GM19043 (cell line): ENCODE measurements at regions not wholly inside any gene's neighbourhood (a gene's known extent, or its start where the extent isn't known, plus 50 kb on each side); places are given as distances from the start of the nearest gene placed in this dataset.

ENCODE experiments used
- ATAC-seq: cut with Tn5 transposase; IDR thresholded peaks from one replicate; pipeline ENCODE4 v1.9.1; 2021; ENCODE audit warnings: low read depth; ENCODE audit not compliant: unreplicated experiment

DNA sequence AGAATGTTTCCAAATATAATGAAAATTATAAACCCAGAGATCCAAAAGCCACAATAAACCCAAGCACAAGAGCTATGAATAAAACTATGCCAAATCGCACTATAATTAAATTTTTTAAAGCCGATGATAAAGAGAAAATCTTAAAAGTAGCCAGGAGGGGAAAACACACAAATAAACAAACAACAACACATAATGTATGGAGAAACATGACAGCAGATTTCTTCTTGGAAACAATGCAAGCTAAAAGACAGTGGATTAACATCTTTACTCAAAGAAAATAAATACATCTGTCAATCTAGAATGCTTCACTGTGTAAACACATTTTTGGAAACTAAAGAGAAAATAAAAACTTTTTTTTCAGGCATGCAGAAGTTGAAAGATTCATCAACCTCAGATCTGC lies 53.0 kb upstream of the SMOX start:
- no peak for ATAC-seq

DNA sequence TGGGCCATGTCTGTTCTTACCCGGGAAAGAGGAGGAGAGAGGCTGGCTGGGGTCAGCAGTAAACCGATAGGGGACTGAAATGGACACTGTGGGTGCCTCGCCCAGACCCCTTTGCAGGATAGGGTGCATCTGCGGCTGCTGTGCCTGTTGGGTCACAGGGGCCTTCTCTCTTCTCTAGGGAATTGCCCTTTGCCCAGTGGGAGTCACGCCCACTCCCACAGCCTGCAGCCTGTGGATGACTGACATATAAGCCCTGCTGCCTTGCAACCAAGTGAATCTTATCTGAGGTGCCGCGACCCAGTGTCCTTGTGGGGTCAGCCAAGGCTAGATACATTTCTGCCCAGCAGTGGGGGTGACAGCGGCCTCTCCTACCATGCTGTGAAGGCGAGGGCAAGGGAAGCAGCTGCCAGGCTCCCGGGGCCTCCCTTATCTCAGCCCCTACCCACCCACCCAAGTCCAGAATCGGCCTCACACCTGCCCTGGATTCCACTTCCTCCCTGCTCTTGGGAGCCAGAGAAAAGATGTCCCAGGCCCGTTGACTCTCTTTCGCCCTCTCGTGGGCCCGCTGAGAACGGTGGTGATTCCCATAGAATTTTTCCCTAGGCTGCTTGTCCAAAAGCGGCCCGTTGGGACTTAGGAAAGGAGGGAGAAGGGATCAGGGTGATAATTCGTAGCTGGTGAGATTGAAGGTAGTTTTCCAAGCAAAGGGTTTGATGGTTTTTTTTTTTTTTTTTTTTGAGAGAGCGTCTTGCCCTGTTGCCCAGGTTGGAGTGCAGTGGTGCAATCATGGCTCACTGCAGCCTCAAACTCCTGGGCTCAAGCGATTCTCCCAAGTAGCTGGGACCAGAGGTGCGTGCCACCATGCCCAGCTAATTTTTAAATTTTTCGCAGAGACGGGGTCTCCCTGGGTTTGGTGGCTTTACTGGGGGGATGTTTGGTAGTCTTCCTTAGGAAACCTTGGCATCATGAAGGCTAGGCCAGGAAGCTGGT lies 56.8 kb upstream of the SMOX start:
- ATAC-seq: no peak

DNA sequence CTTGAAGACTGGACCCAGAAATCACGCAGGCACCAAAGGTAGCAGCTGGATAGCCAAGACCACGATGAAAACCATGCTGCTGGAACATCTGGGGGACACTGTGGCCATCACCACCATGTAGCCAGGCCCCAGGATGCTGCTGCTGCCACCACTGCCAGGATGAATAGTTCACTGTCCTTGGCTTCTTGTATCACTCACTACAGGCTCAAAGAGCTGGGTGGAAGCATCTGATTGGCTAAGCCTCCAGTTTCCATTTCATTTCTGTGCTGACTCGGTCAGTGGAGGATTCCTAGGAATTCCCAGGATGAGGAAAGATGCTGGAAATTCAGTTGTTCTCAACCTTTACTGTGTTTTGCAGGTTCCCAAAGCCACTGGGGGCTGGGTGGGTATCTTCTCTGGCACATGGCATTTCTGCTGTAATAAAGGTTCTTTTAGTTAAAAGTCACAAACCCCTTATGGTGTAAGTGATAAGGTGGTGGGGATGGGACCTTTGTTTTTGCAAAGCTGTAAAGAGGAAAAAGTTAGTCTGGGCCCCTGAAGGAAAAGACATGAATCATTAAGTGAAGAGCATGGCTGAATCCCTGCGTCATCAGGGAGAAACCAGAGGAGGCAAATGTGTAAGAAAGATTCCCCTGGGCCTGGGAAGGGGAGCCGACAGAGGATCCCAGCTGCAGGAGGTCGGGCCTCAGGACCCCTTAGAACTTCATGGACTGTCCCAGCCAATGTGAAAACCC lies 57.7 kb upstream of the SMOX start:
- ATAC-seq: no peak

DNA sequence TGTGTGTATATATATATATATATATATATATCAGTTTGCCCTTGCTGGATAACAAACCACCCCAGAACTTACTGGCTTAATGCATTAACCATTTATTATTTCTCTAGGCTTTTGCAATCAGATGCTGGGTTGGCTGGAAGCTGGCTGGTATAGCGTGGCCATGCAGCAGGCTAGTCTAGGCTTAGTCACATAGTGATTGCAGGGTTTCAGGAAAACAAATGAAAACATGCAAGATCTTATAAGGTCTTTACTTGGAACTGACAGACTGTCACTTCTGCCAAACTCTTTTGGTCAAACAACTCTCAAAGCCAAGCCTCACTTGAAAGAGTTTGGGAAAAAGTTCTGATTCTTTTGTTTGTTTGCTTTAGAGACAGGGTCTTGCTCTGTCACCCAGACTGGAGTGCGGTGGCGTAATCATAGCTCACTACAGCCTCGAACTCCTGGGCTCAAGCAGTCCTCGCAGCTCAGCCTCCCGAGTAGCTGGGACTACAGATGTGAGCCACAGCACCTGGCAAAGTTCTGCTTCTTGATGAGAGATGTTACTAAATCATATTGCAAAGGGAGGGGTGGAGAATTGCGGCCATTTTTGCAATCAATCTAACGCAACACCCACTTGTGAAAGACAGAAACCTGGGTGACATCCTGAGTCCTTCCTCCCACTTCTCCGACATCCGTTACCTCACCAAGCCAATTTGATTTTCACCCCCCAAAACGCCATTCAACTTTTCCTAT lies 58.7 kb upstream of the SMOX start:
- ATAC-seq: no peak

DNA sequence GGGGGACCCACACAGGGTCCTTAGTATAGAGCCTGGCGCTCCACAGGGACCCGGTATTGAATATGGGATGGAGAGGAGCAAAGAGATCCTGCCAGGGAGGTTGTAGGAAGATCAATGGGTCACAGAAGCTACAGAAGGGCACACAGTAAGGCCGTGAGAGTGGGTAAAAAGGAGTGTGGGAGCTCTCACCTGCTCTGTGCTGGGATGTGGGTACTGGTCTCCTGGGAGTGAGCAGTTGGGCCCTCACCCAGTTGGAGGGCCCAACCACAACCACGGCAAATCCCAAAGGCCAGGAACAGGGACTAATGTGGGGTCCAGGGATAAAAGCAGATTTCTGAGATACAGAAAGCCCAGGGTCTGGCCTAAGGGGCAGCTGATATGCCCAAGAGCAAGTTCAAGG lies 59.9 kb upstream of the SMOX start:
- ATAC-seq: no peak

DNA sequence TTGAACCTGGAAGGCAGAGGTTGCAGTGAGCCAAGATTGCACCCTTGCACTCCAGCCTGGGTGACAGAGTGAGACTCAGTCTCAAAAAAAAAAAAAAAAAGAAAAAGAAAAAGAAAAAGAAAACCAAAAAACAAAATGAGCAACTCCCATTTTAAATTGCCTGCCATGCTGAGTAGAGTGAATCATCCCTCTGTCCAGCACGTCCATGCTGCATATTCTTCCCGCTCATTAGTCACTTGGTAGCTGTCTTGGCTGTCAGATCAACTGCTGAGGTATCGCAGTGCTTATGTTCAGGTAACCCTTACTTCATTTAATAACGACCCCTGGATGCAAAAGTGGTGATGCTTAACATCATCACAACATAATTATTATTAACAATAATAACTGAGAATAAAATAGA lies 60.7 kb upstream of the SMOX start:
- ATAC-seq: no peak

DNA sequence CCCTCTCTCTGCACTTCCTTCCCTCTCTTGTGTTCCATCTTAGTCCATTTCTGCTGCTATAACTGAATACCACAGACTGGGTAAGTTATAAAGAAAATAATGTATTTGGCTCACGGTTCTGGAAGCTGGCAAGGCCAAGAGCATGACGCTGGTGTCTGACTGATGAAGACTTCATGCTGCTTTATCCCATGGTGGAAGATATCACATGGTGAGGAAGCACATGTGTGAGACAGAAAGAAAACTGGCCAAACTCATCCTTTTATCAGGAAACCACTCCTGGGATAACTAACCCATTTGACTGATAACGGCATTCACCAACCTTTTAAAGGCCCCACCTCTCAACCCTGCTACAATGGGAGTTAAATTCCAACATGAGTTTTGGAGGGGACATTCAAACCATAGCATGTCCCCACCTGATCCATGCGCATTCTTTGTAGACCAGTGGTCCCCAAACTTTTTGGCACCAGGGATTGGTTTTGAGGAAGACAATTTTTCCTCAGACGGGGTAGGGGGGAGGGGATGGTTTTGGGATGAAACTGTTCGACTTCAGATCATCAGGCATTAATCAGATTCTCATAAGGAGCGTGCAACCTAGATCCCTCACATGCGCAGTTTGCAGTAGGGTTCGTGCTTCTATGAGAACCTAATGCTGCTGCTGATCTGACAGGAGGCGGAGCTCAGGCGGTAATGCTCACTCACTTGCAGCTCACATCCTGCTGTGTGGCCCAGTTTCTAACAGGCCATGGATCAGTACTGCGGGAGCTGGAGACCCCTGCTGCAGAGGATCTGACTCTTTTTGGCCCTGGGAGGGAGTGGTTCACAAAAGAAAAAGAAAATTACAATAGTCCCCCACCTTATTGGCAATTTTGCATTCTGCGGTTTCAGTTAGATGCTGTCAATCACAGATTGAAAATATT lies 61.6 kb upstream of the SMOX start:
- no peak for ATAC-seq

DNA sequence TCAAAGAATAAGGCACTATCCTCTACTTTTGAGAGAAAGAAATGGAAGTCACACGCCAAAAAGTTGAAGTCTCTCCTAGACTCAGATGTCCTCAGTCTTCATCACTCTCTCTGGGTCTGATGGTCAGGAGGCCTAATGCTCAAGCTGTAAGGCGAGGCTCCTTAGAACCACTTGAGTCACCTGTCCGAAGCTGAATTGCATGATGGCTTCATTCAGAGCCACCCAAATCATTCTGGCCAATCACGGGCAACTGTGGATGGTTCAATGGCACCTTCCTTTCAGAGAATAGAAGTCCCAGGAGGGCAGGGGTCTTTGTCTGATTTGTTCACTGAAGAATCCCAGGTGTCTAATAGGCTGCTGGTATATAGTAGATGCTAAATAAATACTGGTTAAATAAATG lies 63.9 kb upstream of the SMOX start:
- ATAC-seq: no peak

DNA sequence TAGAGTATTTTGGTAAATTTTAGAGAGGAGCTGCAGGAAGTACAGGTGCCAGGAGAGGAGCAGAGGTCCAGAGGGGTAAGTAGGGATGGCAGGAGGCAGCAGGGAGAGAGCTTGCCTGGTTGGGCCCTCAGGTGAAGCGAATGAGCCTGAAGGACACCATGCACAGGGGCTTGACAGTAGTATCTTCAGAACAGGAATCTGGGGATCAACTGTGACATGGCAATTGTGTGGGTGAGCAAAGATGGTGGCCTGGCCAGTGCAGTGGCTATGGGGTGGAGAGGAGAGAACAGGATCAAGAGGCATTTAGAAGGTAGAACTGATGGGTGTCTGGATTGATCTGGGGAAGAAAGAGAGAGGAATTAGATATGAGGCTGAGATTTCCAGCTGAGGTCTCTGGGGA lies 64.5 kb upstream of the SMOX start:
- ATAC-seq: no peak

DNA sequence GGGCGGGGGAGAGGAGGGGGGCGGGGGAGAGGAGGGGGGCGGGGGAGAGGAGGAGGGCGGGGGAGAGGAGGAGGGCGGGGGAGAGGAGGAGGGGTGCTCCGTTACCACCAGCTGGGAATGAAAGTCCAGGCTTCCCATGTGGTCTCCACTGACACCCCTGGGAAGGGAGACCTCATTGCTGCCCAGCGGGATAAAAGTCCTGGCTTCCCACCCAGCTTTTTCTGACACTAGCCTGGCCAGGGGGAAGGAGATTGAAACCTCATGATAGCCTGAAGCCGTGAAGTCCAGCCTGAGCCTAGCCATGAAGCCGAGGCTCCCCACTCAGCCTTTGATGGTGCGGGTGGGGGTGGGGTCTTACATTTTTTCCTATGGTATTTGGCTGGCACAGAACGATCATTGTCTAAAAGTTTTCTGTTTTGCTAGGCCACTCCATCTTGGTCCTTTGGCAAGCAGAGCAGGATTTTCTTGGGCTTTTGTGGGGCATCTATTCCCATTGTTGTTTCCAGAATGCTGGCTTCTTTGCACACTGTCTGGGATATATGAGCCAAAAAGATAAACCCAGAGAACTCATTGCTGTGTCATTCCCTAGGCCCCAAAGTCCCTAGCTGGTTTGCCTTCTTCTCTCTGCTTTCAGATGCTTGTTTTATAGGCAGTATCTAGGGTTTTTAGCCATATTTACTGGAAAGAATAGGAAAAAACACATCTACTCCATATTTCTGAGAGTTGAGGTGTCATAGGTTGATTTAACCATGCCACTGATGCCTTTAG lies 65.3 kb upstream of the SMOX start:
- ATAC-seq: no peak

DNA sequence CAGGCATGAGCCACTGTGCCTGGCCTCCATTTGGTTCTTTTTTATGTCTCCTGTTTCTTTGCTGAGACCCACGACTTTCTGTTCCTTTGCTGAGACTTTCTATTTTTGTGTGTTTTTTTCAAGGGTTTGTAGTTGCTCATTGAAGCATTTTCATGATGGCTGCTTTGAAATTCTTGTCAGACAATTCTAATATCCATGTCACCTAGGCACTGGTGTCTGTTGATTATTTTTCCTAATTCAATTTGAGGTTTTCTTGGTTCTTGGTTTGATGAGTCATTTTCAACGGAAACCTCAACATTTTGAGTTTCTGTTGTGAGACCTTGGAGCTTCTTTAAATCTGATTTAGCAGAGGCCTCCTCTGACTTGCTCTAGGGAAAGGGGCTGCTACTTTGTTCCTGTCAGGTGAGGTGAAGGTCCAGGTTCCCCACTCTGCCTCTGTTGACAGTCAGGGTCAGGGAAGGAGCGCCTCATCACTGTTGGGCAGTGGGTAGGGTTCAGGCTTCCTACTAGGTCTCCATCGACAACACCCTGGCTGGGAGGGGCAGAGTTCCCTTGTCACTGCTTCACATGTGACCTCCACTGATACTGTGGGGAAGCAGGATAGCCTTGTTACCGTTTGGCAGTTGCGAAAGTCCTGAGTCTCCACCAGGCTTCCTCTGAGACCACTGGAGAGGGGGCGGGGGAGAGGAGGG lies 66.1 kb upstream of the SMOX start:
- peak; percentile 58 for ATAC-seq

DNA sequence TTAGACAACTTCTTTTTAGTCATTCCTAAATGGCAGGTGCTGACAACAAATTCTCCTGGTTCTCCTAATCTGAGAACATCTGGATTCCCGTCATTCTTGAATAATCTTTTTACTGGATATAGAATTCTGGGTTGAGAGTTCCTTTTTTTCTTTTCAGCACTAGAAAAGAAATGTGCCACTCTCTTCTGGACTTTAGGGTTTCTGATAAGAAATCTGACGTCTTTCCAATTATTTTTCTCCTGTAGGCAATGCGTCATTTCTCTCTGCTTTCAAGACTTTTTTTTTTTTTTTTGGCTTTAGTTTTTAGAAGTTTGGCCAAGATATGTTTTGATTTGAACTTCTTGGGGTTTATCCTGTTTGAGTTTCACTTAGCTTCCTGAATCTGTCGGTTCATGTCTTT lies 66.1 kb upstream of the RNF24 start:
- ATAC-seq: no peak

DNA sequence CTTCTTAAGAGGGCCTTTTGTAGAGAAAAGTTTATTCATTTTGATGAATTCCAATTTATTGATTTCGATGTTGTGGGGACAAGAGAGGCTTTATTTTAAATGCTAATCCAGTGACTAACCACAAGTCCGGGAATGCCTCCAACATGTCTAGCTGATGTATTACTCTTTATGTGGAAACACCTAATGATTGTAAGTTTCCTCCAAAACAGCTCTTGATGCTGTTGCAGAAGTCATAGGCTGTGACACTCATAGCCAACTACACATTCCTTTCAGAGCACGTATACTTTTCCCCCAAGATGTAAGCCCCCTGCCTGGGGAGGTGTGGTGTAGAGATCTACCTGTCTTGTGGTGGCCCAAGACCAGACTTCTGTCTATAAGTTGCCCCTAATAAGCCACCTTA lies 61.3 kb upstream of the RNF24 start:
- no peak for ATAC-seq

DNA sequence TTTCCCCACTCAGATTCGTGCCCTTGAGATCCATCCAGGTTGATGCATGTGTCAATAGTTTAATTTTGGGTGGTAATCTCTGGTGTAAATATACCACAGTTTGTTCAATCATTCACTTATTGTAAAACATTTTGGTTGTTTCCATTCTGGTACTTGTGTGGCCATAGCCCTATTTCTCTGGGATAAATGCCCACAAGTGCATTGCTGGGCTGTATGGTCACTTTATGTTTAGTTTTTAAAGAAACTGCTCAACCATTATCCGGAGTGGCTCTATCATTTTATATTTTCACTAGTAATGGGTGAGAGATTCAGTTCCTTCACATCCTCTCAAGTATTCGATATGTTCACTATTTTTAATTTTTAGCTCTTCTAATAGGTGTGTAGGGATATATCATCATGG lies 60.7 kb upstream of the RNF24 start:
- no peak for ATAC-seq

DNA sequence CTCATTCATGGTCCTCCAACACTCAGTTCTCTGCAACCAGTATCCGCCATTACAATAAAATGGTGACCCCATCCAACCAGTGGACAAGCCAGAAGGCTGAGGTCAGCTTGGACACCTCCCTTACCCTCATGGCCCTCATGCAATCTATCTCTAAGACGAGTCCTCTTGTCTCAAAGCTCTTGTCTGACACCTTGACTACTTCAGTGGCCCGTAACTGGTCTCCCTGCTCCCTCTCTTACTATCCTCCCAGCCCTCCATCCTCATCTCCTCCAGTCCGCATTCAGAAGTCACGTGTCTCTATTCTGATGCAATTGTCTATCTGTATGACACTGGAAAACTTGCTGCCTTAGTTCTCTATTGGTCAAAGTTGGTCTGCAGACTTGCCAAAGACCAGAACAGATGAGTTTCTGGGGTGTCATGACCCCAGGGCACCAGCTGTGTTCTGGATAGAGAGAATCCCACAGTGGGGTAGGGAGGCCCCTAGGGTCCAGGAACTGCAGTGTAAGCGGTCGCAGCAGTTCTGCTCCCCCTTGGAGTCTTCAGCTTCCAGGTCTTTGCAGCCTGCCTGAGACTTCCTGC lies 59.6 kb upstream of the RNF24 start:
- no peak for ATAC-seq

DNA sequence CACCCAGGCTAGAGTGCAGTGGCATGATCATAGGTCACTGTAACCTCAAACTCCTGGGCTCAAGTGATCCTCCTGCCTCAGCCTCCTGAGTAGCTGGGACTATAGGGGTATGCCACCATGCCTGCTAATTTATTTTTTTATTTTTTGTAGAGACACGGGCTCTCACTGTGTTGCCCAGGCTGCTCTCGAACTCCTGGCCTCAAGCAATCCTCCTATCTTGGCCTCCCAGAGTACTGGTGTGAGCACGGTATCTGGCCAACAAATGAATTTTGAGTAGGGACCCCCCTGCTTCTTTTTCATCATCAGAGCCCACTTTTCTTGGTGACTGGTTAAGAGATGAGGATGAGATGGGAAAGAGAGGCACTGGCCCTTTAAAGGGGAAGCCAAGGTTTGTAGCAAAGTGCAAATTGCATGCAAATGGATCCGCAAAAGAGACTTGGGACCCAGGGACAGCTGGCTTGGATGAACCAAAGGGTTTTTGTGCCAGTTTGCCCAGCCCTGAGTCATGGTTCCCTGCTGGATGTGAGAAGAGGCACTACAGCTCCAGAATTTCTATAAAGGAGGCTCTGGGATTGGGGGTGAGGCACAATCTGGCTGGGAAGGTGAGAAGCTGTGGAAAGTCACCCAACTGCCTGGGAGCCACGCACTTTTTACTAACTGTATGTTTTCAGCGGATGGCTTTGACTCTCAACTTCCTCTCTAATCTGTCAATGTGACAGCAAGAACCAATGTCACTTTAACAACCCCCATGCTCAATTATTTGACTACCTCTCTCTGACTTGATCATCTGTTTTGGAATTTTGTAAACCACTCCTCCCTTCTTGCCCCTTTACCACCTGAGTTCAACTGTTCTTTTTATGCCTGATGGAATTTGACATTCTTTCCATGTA lies 58.7 kb upstream of the RNF24 start:
- no peak for ATAC-seq

DNA sequence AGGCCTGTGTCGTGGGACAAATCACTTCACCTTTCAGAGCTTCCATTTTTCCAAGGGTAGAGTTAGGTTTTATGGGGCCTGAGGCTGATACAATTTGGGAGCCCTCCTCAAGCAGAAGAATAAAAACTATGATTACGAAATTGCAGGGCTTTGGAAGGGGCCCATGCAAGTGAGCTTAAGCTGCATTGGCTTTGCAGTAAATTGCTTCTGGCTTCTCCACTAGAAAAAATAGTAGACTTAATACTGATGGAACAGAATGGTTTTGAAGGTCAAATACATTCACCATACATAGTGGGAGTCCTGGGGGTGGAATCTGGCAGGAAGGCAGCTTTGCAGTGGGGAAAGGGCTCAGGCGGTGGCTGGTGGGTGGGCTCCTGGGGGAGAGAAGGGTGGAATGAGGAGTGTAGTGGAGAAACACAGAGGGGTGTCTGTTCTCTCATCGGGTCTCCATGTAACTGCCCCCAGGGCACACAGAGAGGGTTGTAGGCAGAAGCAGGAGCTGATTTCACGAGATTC lies 55.9 kb upstream of the RNF24 start:
- no peak for ATAC-seq
